ENCODE measurements at regions not wholly inside any gene's neighbourhood (a gene's known extent, or its start where the extent isn't known, plus 50 kb on each side); places are given as distances from the start of the nearest gene placed in this dataset.

- TF ChIP-seq CTCF (IDR thresholded peaks at IDR 0.05; ENCODE audit: low read length, missing control alignments) = peak; percentile 52
- H3K4me3 ChIP-seq (replicated peaks; ENCODE audit: low read depth, low read length) = no peak overlapping the region
- peak; percentile 54 for DNase-seq (ENCODE audit: low read depth)
These were observed 784.1 kb upstream of the TBX3 start for GRCh38 chr12:115468087-115468510.

- DNase-seq (ENCODE audit: low read depth) = no peak
- TF ChIP-seq CTCF (IDR thresholded peaks at IDR 0.05; ENCODE audit: low read length, missing control alignments) = no peak
These were observed 783.6 kb upstream of the TBX3 start for GRCh38 chr12:115467531-115467930.

GRCh38 chr12:115466076-115466475 lies 782.1 kb upstream of the TBX3 start:
- no peak overlapping the region for H3K4me3 ChIP-seq (replicated peaks; ENCODE audit: low read depth, low read length)
- no peak for TF ChIP-seq CTCF (IDR thresholded peaks at IDR 0.05; ENCODE audit: low read length, missing control alignments)
- peak; percentile 6 for DNase-seq (ENCODE audit: low read depth)

More at GRCh38 chr12:115467531-115467930, 783.6 kb upstream of the TBX3 start:
- no peak overlapping the region for H3K4me3 ChIP-seq (replicated peaks; ENCODE audit: low read depth, low read length)

GRCh38 chr12:115464661-115465060 lies 780.7 kb upstream of the TBX3 start:
- no peak overlapping the region for H3K4me3 ChIP-seq (replicated peaks; ENCODE audit: low read depth, low read length)
- TF ChIP-seq CTCF (IDR thresholded peaks at IDR 0.05; ENCODE audit: low read length, missing control alignments) = no peak
- DNase-seq (ENCODE audit: low read depth) = no peak

- no peak for TF ChIP-seq CTCF (IDR thresholded peaks at IDR 0.05; ENCODE audit: low read length, missing control alignments)
- no peak for DNase-seq (ENCODE audit: low read depth)
- H3K4me3 ChIP-seq (replicated peaks; ENCODE audit: low read depth, low read length) = no peak overlapping the region
These were observed 780.2 kb upstream of the TBX3 start for GRCh38 chr12:115464111-115464581.

- DNase-seq (ENCODE audit: low read depth) = no peak
- H3K4me3 ChIP-seq (replicated peaks; ENCODE audit: low read depth, low read length) = no peak overlapping the region
- no peak for TF ChIP-seq CTCF (IDR thresholded peaks at IDR 0.05; ENCODE audit: low read length, missing control alignments)
These were observed 777.4 kb upstream of the TBX3 start for GRCh38 chr12:115461401-115461800.

- H3K4me3 ChIP-seq (replicated peaks; ENCODE audit: low read depth, low read length) = no peak overlapping the region
- DNase-seq (ENCODE audit: low read depth) = no peak
These were observed 773.8 kb upstream of the TBX3 start for GRCh38 chr12:115457798-115458197.

More at GRCh38 chr12:115457798-115458197, 773.8 kb upstream of the TBX3 start:
- no peak for TF ChIP-seq CTCF (IDR thresholded peaks at IDR 0.05; ENCODE audit: low read length, missing control alignments)
